ENCODE measurements at regions not wholly inside any gene's neighbourhood (a gene's known extent, or its start where the extent isn't known, plus 50 kb on each side); places are given as distances from the start of the nearest gene placed in this dataset.

- TF ChIP-seq CTCF (IDR thresholded peaks at IDR 0.05; ENCODE audit: insufficient read depth, low read depth, low read length) = no peak
- no peak overlapping the region for H3K4me3 ChIP-seq (ENCODE audit: low read depth, low read length)
- DNase-seq (ENCODE audit: low read depth) = no peak
Measured at GRCh38 chr18:22499421-22499820, 81.7 kb upstream of the CTAGE1 start.

GRCh38 chr18:22503803-22504202 lies 86.1 kb upstream of the CTAGE1 start:
- peak; percentile 99 for DNase-seq (ENCODE audit: low read depth)
- H3K4me3 ChIP-seq (ENCODE audit: low read depth, low read length) = no peak overlapping the region
- TF ChIP-seq CTCF (IDR thresholded peaks at IDR 0.05; ENCODE audit: insufficient read depth, low read depth, low read length) = no peak

- DNase-seq (ENCODE audit: low read depth) = peak; percentile 84
- TF ChIP-seq CTCF (IDR thresholded peaks at IDR 0.05; ENCODE audit: insufficient read depth, low read depth, low read length) = no peak
Measured at GRCh38 chr18:22504251-22505030, 86.7 kb upstream of the CTAGE1 start.

GRCh38 chr18:22505141-22505591 lies 87.5 kb upstream of the CTAGE1 start:
- no peak overlapping the region for H3K4me3 ChIP-seq (ENCODE audit: low read depth, low read length)
- peak; percentile 88 for DNase-seq (ENCODE audit: low read depth)
- no peak for TF ChIP-seq CTCF (IDR thresholded peaks at IDR 0.05; ENCODE audit: insufficient read depth, low read depth, low read length)

More at GRCh38 chr18:22504251-22505030, 86.7 kb upstream of the CTAGE1 start:
- H3K4me3 ChIP-seq (ENCODE audit: low read depth, low read length) = no peak overlapping the region

GRCh38 chr18:22507055-22507454 lies 89.3 kb upstream of the CTAGE1 start:
- no peak overlapping the region for H3K4me3 ChIP-seq (ENCODE audit: low read depth, low read length)
- TF ChIP-seq CTCF (IDR thresholded peaks at IDR 0.05; ENCODE audit: insufficient read depth, low read depth, low read length) = no peak
- DNase-seq (ENCODE audit: low read depth) = no peak

- peak; percentile 20 for DNase-seq (ENCODE audit: low read depth)
- TF ChIP-seq CTCF (IDR thresholded peaks at IDR 0.05; ENCODE audit: insufficient read depth, low read depth, low read length) = no peak
- no peak overlapping the region for H3K4me3 ChIP-seq (ENCODE audit: low read depth, low read length)
Measured at GRCh38 chr18:22509423-22509822, 91.7 kb upstream of the CTAGE1 start.
